Renal cortical epithelial cell (primary cell): ENCODE measurements at regions not wholly inside any gene's neighbourhood (a gene's known extent, or its start where the extent isn't known, plus 50 kb on each side); places are given as distances from the start of the nearest gene placed in this dataset.

ENCODE experiments used
- DNase-seq: peaks from one replicate; pipeline ENCODE4 v3.0.0-alpha.2; 2011; ENCODE audit warnings: low read depth

GRCh38 chr2:158905341-158905740 lies 63.1 kb upstream of the TANC1 start:
- DNase-seq, result no peak

- no peak for DNase-seq
These were observed 62.7 kb upstream of the TANC1 start for GRCh38 chr2:158905784-158906183.

- no peak for DNase-seq
These were observed 60.4 kb upstream of the TANC1 start for GRCh38 chr2:158907926-158908456.

- DNase-seq, result no peak
These were observed 56.3 kb upstream of the TANC1 start for GRCh38 chr2:158912112-158912511.

GRCh38 chr2:158912765-158913164 lies 55.7 kb upstream of the TANC1 start:
- no peak for DNase-seq

- DNase-seq, result no peak
These were observed 54.4 kb upstream of the TANC1 start for GRCh38 chr2:158914066-158914465.

- no peak for DNase-seq
These were observed 53.7 kb upstream of the TANC1 start for GRCh38 chr2:158914731-158915130.

- DNase-seq, result no peak
These were observed 51.3 kb upstream of the TANC1 start for GRCh38 chr2:158917121-158917520.

- DNase-seq, result no peak
These were observed 50.0 kb upstream of the TANC1 start for GRCh38 chr2:158918452-158918851.
